Brain microvascular endothelial cell (primary cell): ENCODE measurements at regions not wholly inside any gene's neighbourhood (a gene's known extent, or its start where the extent isn't known, plus 50 kb on each side); places are given as distances from the start of the nearest gene placed in this dataset.

Source experiments
- DNase-seq: peaks from one replicate; pipeline ENCODE4 v3.0.0-alpha.2; 2020
- H3K27ac ChIP-seq: fragments of 250-450 bp; sonication (Bioruptor Pico); 2 replicates; pipeline ENCODE4 v1.5.1; 2020; ENCODE audit warnings: mild to moderate bottlenecking, moderate library complexity
- H3K27me3 ChIP-seq: fragments of 250-450 bp; sonication (Bioruptor Pico); replicated peaks from 2 replicates; pipeline ENCODE4 v1.5.1; 2020; ENCODE audit warnings: mild to moderate bottlenecking
- H3K36me3 ChIP-seq: fragments of 250-450 bp; sonication (Bioruptor Pico); replicated peaks from 2 replicates; pipeline ENCODE4 v1.5.1; 2020; ENCODE audit warnings: mild to moderate bottlenecking
- H3K4me3 ChIP-seq: 2 replicates; pipeline ENCODE4 v1.5.1; 2011; ENCODE audit warnings: low read depth, mild to moderate bottlenecking, control low read depth, low read length, moderate library complexity
- CTCF ChIP-seq: IDR thresholded peaks from 2 replicates; pipeline ENCODE4 v1.5.1; 2011; ENCODE audit warnings: low read depth, mild to moderate bottlenecking, moderate library complexity, low read length, control low read depth, inconsistent platforms; ENCODE audit errors: missing control alignments
- in situ Hi-C: cut with HindIII; loops from 2 replicates; pipeline ENCODE4 v1.10.0; 2017; ENCODE audit warnings: low sequenced_read_pairs, low pct_ligation_motif_present

- DNase-seq, result no peak
- H3K36me3 ChIP-seq, result no peaks in the 10 kb centered on the region
- in situ Hi-C loops, result no loop called here
- H3K4me3 ChIP-seq, result no peak overlapping the region
- H3K27ac ChIP-seq, result no peak overlapping the region
- TF ChIP-seq CTCF, result no peak
- no peaks in the 10 kb centered on the region for H3K27me3 ChIP-seq
Measured at GRCh38 chr19:30237140-30237539, 135.0 kb upstream of the ZNF536 start.

- in situ Hi-C loops, result no loop called here
- TF ChIP-seq CTCF, result no peak
Measured at GRCh38 chr19:30240904-30241695, 131.1 kb upstream of the ZNF536 start.

GRCh38 chr19:30244533-30244932 lies 127.7 kb upstream of the ZNF536 start:
- TF ChIP-seq CTCF, result no peak
- Histone ChIP-seq H3K4me3 (no peak overlapping the region), H3K36me3 (no peaks in the 10 kb centered on the region), H3K27ac (no peak overlapping the region), H3K27me3 (no peaks in the 10 kb centered on the region)
- in situ Hi-C loops, result no loop called here
- no peak for DNase-seq

More at GRCh38 chr19:30240904-30241695, 131.1 kb upstream of the ZNF536 start:
- no peak for DNase-seq
- Histone ChIP-seq H3K27ac (no peak overlapping the region), H3K36me3 (no peaks in the 10 kb centered on the region), H3K27me3 (no peaks in the 10 kb centered on the region), H3K4me3 (no peak overlapping the region)

- Histone ChIP-seq H3K27me3 (no peaks in the 10 kb centered on the region), H3K36me3 (no peaks in the 10 kb centered on the region), H3K27ac (no peak overlapping the region), H3K4me3 (no peak overlapping the region)
- in situ Hi-C loops, result no loop called here
- no peak for DNase-seq
- no peak for TF ChIP-seq CTCF
Measured at GRCh38 chr19:30245401-30246039, 126.7 kb upstream of the ZNF536 start.

GRCh38 chr19:30249911-30250310 lies 122.3 kb upstream of the ZNF536 start:
- no peak overlapping the region for H3K27ac ChIP-seq
- DNase-seq, result no peak
- H3K36me3 ChIP-seq, result no peaks in the 10 kb centered on the region
- no peaks in the 10 kb centered on the region for H3K27me3 ChIP-seq
- no peak for TF ChIP-seq CTCF
- in situ Hi-C loops, result no loop called here
- no peak overlapping the region for H3K4me3 ChIP-seq
